ENCODE measurements at regions not wholly inside any gene's neighbourhood (a gene's known extent, or its start where the extent isn't known, plus 50 kb on each side); places are given as distances from the start of the nearest gene placed in this dataset.

DNA sequence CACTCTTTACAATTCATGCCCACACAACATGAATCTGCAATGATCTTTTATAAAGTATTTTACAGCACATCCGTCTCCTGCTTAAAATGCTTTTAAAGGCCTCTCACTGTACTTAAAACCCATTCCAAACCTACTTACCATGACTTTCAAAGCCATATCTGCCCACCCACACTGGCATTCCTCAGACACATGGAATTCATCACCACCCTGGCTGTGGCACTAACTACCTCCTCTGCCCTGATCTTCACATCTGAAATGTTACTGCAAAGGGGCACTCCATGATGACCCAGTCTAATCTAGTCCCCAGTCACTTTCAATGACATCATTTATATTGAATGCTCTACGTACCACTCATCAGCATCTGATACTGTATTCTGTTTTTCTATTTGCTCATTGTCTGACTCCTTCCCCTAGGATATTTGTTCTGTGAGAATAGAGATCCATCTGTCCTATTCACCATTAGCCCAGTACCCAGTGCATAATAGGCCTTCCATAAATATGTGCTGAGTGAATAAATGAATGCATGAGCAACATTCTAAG, 193.2 kb upstream of the KIF2A start:
- Histone ChIP-seq H3K4me1 (ENCODE audit: control insufficient read depth, insufficient read depth, low read length, poor library complexity, severe bottlenecking) (no peaks in the 10 kb centered on the region), H3K9me3 (ENCODE audit: control insufficient read depth, low read length) (no peaks in the 10 kb centered on the region), H3K4me3 (ENCODE audit: extremely low read depth, insufficient read depth, low read length, poor library complexity, severe bottlenecking) (no peak overlapping the region), H3K27ac (ENCODE audit: low read depth, low read length, severe bottlenecking) (no peak overlapping the region), H3K36me3 (ENCODE audit: control insufficient read depth, insufficient read depth, low read length) (no peaks in the 10 kb centered on the region)
- WGBS, 2 experiments (ENCODE audit: insufficient coverage in 2 of 2) = 75 to 91% methylated on average over 1 to 2 of the region's 2 CpGs

DNA sequence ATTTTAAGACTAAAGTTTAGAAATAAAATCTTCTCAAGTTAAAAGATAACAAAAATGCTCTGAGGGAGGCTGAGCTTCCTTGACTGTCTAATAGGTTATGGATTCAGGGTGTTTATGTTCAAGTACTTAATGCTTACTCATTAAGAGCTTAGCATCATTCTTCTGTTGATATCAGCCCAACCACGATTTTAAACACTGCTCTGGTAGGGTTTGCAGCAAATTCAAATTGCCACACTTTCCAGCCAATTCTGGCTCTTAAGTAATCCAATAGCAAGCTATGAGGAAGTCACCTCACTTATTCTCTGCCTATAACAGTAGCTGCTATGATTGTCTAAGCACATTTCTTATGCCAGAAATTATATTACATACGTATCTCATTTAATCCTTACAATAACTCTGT, 191.0 kb upstream of the KIF2A start:
- Histone ChIP-seq H3K9me3 (ENCODE audit: control insufficient read depth, low read length) (no peaks in the 10 kb centered on the region), H3K4me3 (ENCODE audit: extremely low read depth, insufficient read depth, low read length, poor library complexity, severe bottlenecking) (no peak overlapping the region), H3K27ac (ENCODE audit: low read depth, low read length, severe bottlenecking) (no peak overlapping the region), H3K36me3 (ENCODE audit: control insufficient read depth, insufficient read depth, low read length) (no peaks in the 10 kb centered on the region), H3K4me1 (ENCODE audit: control insufficient read depth, insufficient read depth, low read length, poor library complexity, severe bottlenecking) (no peaks in the 10 kb centered on the region)
- 83 to 86% methylated on average over 1 of the region's 2 CpGs for WGBS, 2 experiments (ENCODE audit: insufficient coverage in 2 of 2)

- 63 to 82% methylated on average over 1 to 4 of the region's 6 CpGs for WGBS, 2 experiments (ENCODE audit: insufficient coverage in 2 of 2)
- Histone ChIP-seq H3K9me3 (ENCODE audit: control insufficient read depth, low read length) (no peaks in the 10 kb centered on the region), H3K4me1 (ENCODE audit: control insufficient read depth, insufficient read depth, low read length, poor library complexity, severe bottlenecking) (no peaks in the 10 kb centered on the region), H3K27ac (ENCODE audit: low read depth, low read length, severe bottlenecking) (no peak overlapping the region), H3K36me3 (ENCODE audit: control insufficient read depth, insufficient read depth, low read length) (no peaks in the 10 kb centered on the region), H3K4me3 (ENCODE audit: extremely low read depth, insufficient read depth, low read length, poor library complexity, severe bottlenecking) (no peak overlapping the region)
These were observed 181.7 kb upstream of the KIF2A start for GRCh38 chr5:62124266-62124665.

DNA sequence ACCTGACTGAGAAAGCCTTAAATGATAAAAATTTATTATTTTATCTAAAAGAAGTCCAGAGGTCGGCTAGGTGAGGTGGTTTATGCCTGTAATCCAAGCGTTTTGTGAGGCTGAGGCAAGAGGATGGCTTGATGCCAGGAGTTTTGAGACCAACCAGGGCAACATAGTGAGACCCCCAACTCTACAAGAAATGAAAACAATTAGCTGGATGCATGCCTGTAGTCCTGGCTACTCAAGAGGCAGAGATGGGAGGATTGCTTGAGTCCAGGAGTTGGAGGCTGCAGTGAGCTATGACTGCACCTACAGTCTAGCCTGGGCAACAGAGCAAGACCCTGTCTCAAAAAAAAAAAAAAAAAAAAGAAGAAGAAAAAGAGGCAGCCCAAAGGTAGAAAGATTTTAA, 179.9 kb upstream of the KIF2A start:
- H3K9me3 ChIP-seq (ENCODE audit: control insufficient read depth, low read length) = no peaks in the 10 kb centered on the region
- no peak overlapping the region for H3K27ac ChIP-seq (ENCODE audit: low read depth, low read length, severe bottlenecking)
- no peak overlapping the region for H3K4me3 ChIP-seq (ENCODE audit: extremely low read depth, insufficient read depth, low read length, poor library complexity, severe bottlenecking)
- H3K36me3 ChIP-seq (ENCODE audit: control insufficient read depth, insufficient read depth, low read length) = no peaks in the 10 kb centered on the region
- WGBS, 2 experiments (ENCODE audit: insufficient coverage in 2 of 2) = 82 to 90% methylated on average over 2 of the region's 2 CpGs
- no peaks in the 10 kb centered on the region for H3K4me1 ChIP-seq (ENCODE audit: control insufficient read depth, insufficient read depth, low read length, poor library complexity, severe bottlenecking)

GRCh38 chr5:62127098-62127736, 178.8 kb upstream of the KIF2A start:
- no peak overlapping the region for H3K4me3 ChIP-seq (ENCODE audit: extremely low read depth, insufficient read depth, low read length, poor library complexity, severe bottlenecking)
- no peaks in the 10 kb centered on the region for H3K36me3 ChIP-seq (ENCODE audit: control insufficient read depth, insufficient read depth, low read length)
- H3K27ac ChIP-seq (ENCODE audit: low read depth, low read length, severe bottlenecking) = no peak overlapping the region
- 100% methylated on average over 2 of the region's 2 CpGs; no CpG with 5 or more reads in 1 of the 2 experiments for WGBS, 2 experiments (ENCODE audit: insufficient coverage in 2 of 2)
- no peaks in the 10 kb centered on the region for H3K4me1 ChIP-seq (ENCODE audit: control insufficient read depth, insufficient read depth, low read length, poor library complexity, severe bottlenecking)
- H3K9me3 ChIP-seq (ENCODE audit: control insufficient read depth, low read length) = no peaks in the 10 kb centered on the region

GRCh38 chr5:62130107-62130506, 175.9 kb upstream of the KIF2A start:
- Histone ChIP-seq H3K27ac (ENCODE audit: low read depth, low read length, severe bottlenecking) (no peak overlapping the region), H3K4me1 (ENCODE audit: control insufficient read depth, insufficient read depth, low read length, poor library complexity, severe bottlenecking) (no peaks in the 10 kb centered on the region)
- 100% methylated on average over 1 to 3 of the region's 3 CpGs for WGBS, 2 experiments (ENCODE audit: insufficient coverage in 2 of 2)

DNA sequence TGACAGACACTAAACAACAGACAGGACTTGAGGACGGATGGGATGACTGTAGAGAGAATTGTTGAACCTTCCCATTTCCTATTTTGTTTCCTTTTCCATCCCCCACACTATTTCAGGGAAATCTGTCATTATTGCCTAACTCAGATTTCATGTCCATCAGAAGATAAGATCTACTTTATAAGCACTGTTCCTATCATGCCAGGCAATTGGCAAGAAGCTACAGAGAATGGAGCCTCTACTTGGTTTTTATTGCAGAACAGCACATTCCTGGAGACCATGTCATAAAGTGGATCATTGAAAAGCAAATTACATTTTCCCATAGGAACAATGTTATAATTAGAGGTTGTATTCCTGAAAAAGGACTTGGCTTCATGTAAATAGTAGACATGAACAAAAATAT, 173.7 kb upstream of the KIF2A start:
- Histone ChIP-seq H3K4me3 (ENCODE audit: extremely low read depth, insufficient read depth, low read length, poor library complexity, severe bottlenecking) (no peak overlapping the region), H3K27ac (ENCODE audit: low read depth, low read length, severe bottlenecking) (no peak overlapping the region), H3K36me3 (ENCODE audit: control insufficient read depth, insufficient read depth, low read length) (no peaks in the 10 kb centered on the region), H3K9me3 (ENCODE audit: control insufficient read depth, low read length) (no peaks in the 10 kb centered on the region), H3K4me1 (ENCODE audit: control insufficient read depth, insufficient read depth, low read length, poor library complexity, severe bottlenecking) (no peaks in the 10 kb centered on the region)
- WGBS, 2 experiments (ENCODE audit: insufficient coverage in 2 of 2) = no CpG with 5 or more reads among the region's 1 CpG

More at GRCh38 chr5:62130107-62130506, 175.9 kb upstream of the KIF2A start:
- Histone ChIP-seq H3K36me3 (ENCODE audit: control insufficient read depth, insufficient read depth, low read length) (no peaks in the 10 kb centered on the region), H3K4me3 (ENCODE audit: extremely low read depth, insufficient read depth, low read length, poor library complexity, severe bottlenecking) (no peak overlapping the region), H3K9me3 (ENCODE audit: control insufficient read depth, low read length) (no peaks in the 10 kb centered on the region)

DNA sequence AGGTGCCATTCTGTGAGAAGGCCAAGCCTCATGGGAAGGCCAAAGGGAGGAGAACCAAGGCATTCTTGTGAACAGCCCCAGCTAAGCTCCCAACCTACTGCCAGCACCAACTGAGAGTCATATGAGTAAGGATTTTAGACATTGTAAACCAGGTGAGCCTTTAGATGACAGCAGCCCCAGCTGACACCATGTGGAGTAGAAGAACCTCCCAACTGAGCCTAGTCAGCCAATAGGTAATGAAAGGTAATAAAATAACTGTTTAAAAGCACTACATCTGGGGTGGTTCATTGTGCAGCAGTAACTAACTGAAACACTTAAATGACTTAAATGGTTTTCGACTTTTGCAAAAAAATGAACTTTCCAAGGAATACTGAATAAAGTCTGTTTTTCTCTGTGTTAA, 172.6 kb upstream of the KIF2A start:
- Histone ChIP-seq H3K4me3 (ENCODE audit: extremely low read depth, insufficient read depth, low read length, poor library complexity, severe bottlenecking) (no peak overlapping the region), H3K4me1 (ENCODE audit: control insufficient read depth, insufficient read depth, low read length, poor library complexity, severe bottlenecking) (no peaks in the 10 kb centered on the region), H3K9me3 (ENCODE audit: control insufficient read depth, low read length) (no peaks in the 10 kb centered on the region), H3K36me3 (ENCODE audit: control insufficient read depth, insufficient read depth, low read length) (no peaks in the 10 kb centered on the region), H3K27ac (ENCODE audit: low read depth, low read length, severe bottlenecking) (no peak overlapping the region)
- no CpG with 5 or more reads among the region's 1 CpG for WGBS, 2 experiments (ENCODE audit: insufficient coverage in 2 of 2)

DNA sequence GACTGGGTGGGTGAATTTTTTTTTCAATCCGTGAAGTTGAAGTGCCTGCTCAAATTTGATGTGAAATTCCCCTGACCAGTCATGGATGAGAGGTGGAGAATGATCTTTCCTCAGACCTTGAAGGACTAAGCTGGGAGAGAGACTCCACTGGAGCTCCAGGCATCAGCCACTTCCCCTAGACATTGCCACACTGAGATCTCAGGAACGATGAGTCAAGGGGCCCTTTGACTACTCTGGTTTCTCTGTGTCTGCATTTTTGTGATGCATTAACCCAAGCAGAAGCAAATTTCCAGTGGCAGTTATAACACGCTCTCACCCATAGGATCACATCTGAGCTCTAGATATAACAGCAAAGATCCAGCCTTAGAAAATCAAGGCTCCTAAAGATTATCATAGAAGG, 171.2 kb upstream of the KIF2A start:
- Histone ChIP-seq H3K9me3 (ENCODE audit: control insufficient read depth, low read length) (no peaks in the 10 kb centered on the region), H3K36me3 (ENCODE audit: control insufficient read depth, insufficient read depth, low read length) (no peaks in the 10 kb centered on the region), H3K27ac (ENCODE audit: low read depth, low read length, severe bottlenecking) (no peak overlapping the region), H3K4me3 (ENCODE audit: extremely low read depth, insufficient read depth, low read length, poor library complexity, severe bottlenecking) (no peak overlapping the region), H3K4me1 (ENCODE audit: control insufficient read depth, insufficient read depth, low read length, poor library complexity, severe bottlenecking) (no peaks in the 10 kb centered on the region)
- WGBS, 2 experiments (ENCODE audit: insufficient coverage in 2 of 2) = 80 to 93% methylated on average over 2 of the region's 3 CpGs

- Histone ChIP-seq H3K4me1 (ENCODE audit: control insufficient read depth, insufficient read depth, low read length, poor library complexity, severe bottlenecking) (no peaks in the 10 kb centered on the region), H3K4me3 (ENCODE audit: extremely low read depth, insufficient read depth, low read length, poor library complexity, severe bottlenecking) (no peak overlapping the region), H3K9me3 (ENCODE audit: control insufficient read depth, low read length) (no peaks in the 10 kb centered on the region), H3K36me3 (ENCODE audit: control insufficient read depth, insufficient read depth, low read length) (no peaks in the 10 kb centered on the region), H3K27ac (ENCODE audit: low read depth, low read length, severe bottlenecking) (no peak overlapping the region)
- no CpG with 5 or more reads among the region's 2 CpGs for WGBS, 2 experiments (ENCODE audit: insufficient coverage in 2 of 2)
These were observed 168.4 kb upstream of the KIF2A start for GRCh38 chr5:62137628-62138027.

DNA sequence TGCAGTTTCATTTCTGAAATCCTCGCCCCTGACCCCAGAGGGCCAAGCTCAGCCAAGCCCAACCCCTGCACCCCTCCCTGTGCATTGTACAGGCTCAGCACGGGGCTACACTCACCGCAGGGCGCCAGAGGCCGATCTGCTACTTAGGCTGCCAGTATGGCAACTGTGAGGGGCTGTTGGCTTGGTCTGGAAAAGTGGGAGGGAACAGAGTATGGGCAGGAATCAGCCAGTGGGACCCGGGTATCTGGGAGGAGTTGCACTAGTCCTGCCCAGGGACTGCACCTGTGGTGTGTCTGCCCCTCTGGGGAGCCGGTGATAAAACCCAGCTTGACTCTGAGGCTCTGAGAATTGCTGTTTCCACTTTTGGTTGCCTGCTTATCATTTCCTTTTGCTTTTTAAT, 167.4 kb upstream of the KIF2A start:
- WGBS, 2 experiments (ENCODE audit: insufficient coverage in 2 of 2) = 37 to 40% methylated on average over 2 to 4 of the region's 7 CpGs
- Histone ChIP-seq H3K27ac (ENCODE audit: low read depth, low read length, severe bottlenecking) (no peak overlapping the region), H3K4me1 (ENCODE audit: control insufficient read depth, insufficient read depth, low read length, poor library complexity, severe bottlenecking) (no peaks in the 10 kb centered on the region), H3K36me3 (ENCODE audit: control insufficient read depth, insufficient read depth, low read length) (no peaks in the 10 kb centered on the region), H3K9me3 (ENCODE audit: control insufficient read depth, low read length) (no peaks in the 10 kb centered on the region), H3K4me3 (ENCODE audit: extremely low read depth, insufficient read depth, low read length, poor library complexity, severe bottlenecking) (no peak overlapping the region)

Measured in mesodermal cell (in vitro differentiated cells).